ENCODE measurements at regions not wholly inside any gene's neighbourhood (a gene's known extent, or its start where the extent isn't known, plus 50 kb on each side); places are given as distances from the start of the nearest gene placed in this dataset.
"Not testable (repeated sequence)": the region's sequence is repeated elsewhere in the genome, so short reads cannot be mapped to it uniquely, and the experiment has no call there.

DNA sequence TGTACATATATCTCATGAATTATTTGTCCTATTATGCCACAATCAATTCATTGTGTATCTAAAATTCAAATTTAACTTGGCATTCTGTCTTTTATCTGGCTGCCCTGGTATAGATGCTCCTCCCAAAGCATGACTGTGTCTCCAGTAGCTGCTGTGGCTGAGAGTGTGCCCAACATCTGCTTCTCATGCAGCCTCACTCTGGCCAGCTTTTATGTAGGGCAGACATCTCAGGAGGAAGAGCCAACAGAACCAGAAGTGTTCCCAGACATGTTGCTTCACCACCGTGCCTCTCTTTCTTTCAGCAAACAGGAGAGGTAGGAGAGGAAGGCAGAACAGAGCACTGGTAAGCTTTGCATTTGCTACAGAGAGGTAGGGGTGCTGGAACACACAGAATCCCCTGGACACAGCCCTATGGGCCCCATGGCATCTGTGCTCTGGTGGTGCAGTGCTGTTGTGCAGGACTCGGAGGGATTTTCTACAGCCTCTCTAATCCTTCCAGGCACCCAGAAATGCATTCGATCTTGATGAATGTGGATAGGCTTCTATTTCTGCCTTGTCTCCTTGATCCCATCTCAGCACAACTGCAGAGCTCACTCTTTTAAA is 637.1 kb downstream of the UTRN start:
- DNase-seq (ENCODE audit: low spot score) = no peak

- not testable (repeated sequence) for DNase-seq (ENCODE audit: low spot score)
Measured at GRCh38 chr6:144922771-144923490, 637.8 kb downstream of the UTRN start.

DNA sequence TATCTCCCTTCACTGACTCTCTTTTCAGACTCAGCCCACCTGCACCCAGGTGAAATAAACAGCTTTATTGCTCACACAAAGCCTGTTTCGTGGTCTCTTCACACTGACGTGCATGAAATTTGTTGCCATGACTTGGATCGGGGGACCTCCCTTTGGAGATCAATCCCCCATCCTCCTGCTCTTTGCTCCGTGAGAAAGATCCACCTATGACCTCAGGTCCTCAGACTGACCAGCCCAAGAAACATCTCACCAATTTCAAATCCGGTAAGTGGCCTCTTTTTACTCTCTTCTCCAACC is 638.3 kb downstream of the UTRN start:
- not testable (repeated sequence) for DNase-seq (ENCODE audit: low spot score)

- no peak for DNase-seq (ENCODE audit: low spot score)
Measured at GRCh38 chr6:144928847-144929246, 643.7 kb downstream of the UTRN start.

DNA sequence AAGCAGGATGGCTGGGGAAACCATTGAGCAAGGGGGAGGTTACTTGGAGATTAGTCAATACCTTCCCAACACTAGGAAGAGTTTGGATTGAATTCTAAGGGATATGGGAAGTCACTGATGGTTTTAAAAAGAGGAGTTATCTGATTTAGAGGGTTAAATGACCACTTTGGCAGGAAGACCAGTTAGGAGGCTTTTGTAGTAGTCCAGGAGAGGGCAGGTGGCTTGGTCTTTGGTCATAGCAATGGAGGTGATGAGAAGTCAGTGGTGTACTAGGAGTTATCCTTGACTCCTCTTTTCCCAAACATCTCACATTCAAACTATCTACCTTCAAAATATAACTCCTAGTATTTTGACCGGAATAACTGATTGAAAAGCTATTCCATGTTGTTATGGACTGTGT is 644.1 kb downstream of the UTRN start:
- no peak for DNase-seq (ENCODE audit: low spot score)

DNA sequence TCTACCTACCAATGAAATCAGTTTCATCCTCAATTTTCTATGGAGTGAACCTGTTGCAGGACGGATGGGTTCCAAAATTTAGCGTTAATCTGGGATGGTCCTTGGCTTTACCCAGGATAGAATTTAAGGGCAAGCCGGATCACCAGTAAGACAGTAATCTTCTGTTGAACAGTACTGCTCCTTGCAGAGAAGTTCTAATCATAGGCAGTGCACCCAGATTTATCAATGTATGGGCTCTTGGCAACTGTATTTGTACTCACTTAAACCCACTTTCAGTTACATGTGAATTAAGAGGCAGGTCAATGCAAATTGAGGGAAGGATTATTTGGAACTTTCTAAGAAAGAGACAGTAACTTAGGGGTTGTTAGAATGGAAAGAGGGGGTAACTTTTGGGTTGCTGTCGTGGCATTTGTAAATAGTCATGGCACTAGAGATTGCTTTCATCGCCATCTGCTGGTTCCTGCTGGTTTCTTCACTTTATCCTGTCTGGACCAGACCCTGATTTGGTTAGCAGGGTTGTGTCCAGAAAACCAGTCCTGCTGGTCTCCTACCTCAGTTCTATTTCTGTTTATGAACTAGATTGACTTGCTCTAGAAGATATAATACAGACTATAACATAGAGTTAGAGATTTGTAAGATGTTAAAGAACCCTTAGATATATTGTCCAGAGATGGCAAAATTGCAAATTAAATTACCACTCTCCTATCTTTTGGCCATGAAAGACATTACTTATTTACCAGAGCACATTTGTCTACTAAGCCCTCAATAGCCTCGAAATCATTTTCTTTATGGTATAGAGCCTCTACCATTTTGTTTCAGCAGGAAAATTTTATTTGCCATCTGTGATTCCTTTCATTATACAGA is 646.3 kb downstream of the UTRN start:
- no peak for DNase-seq (ENCODE audit: low spot score)

GRCh38 chr6:144932621-144933020 is 647.5 kb downstream of the UTRN start:
- DNase-seq (ENCODE audit: low spot score) = no peak

DNA sequence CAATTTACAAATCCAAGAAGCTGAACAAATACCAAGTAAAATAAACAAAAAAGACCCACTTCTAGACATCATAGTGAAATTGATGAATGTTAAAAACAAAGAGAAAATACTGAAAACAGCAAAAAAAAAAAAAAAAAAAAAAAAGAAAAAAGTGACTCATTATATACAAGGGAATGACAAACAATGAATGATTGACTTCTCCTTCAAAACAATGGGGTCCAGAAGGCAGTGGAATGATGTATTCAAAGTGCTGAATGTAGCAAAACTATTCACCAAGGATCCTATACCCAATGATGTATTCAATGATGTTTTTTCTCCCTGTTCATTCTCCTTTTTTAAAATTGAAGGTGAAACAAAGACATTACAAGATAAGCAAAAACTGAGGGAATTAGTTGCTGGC is 650.0 kb downstream of the UTRN start:
- no peak for DNase-seq (ENCODE audit: low spot score)

- no peak for DNase-seq (ENCODE audit: low spot score)
Measured at GRCh38 chr6:144935661-144936060, 650.5 kb downstream of the UTRN start.

DNA sequence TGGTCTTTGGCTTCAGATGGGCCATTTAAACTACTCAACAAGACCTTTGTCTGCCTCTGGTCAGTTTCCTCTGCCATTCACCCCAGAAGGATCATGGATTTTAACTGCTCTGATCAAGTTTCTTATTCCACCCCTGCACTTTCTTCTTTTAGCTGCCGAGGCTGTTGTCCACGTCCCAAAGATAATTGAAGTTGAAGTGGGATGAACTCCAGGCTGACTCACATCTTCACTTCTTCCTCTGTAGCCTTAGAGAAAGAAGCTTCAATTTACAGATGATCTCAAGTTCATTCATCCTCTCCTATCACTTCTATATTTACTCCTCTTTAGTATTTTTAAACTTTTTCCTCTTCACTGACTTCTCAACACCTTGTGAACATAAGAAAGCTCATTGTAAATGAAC is 651.6 kb downstream of the UTRN start:
- DNase-seq (ENCODE audit: low spot score) = no peak

DNA sequence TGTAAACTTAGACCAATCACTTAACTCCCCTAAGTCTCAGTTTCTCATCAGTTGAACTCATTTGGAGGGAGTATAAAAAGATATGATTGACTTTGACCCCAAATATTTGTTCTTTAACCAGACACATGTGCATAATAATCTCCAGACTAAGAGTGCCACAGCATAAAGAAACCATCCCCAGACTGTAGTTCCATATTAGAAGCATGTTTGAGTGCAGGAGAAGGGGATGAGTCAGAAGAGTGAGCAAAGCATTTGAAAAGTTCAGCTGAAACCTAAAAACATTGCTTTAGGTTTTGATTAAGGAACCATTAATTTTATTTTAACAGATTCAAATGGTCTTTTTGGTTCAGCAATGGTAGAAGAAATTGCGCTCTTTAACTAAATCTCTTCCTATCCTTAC is 654.8 kb downstream of the UTRN start:
- DNase-seq (ENCODE audit: low spot score) = no peak

DNA sequence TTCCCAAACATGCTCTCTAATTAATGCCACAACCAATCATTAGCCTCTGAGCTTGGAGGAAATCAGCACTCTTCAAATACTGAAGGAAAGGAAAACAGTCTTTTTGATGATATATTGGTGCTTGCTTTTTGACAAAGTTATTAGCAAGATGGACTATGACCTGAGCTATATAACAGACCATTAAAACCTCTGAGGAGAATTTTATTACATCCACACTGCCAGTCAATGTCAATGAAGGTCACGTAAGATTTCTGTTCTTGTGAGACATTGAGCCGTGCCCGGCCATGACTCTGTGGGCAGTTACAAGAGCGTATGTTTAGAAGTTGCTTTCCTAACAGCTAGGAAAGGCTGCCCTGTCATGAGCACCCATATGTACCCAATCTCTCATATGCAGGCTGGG is 659.0 kb downstream of the UTRN start:
- DNase-seq (ENCODE audit: low spot score) = no peak

- DNase-seq (ENCODE audit: low spot score) = no peak
Measured at GRCh38 chr6:144947398-144947976, 662.4 kb downstream of the UTRN start.

- no peak for DNase-seq (ENCODE audit: low spot score)
Measured at GRCh38 chr6:144951730-144952437, 666.7 kb downstream of the UTRN start.

DNA sequence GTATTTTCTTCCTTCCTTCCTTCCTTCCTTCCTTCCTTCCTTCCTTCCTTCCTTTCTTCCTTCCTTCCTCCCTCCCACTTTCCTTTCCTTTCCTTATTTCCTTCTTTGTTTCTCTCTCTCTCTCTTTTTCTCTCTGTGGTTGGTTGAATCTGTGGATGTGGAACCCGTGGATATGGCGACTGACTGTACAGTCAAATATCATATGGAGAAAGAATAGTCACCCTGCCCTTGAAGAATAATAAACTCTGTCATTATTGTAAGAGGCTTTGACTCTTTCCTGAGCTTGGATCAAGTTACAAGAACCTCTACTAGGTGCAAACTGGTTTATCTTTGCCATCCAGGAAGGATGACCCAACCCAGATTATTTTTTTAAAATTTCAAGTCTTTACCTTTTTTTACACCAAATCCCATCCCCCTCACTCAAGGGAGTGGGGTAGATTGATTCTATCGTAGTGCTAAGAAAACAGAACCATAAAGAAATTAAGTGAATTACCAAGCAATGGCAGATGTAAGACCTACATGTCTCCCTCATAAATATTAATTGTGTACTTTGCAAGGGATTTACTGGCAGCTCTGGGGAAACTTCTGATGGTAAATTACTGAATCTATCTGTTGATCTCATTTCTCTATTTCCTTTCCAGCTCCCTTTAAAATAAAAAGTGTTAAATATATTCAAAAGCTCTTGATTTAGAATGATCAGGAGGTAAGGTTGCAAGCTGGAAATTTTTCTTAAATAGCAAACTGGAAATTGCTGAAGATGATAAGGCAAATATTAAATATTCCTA is 667.5 kb downstream of the UTRN start:
- DNase-seq (ENCODE audit: low spot score) = no peak

- no peak for DNase-seq (ENCODE audit: low spot score)
Measured at GRCh38 chr6:144953552-144954240, 668.6 kb downstream of the UTRN start.

DNA sequence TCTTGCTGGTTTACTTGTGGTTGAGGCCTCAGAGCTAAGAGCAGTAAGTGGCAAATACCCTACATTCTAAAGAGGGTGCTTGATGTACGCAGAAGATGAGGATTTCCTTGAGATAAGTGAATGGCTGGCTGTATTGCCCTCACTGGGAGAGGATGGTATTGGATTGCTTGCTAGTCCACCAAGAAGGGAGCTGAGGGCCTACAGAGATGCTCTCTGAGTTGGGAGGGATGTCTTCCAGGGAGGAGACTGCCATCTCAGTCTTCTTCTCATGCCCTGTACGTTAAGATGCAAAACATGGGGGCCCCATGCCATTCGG is 669.1 kb downstream of the UTRN start:
- DNase-seq (ENCODE audit: low spot score) = no peak

DNA sequence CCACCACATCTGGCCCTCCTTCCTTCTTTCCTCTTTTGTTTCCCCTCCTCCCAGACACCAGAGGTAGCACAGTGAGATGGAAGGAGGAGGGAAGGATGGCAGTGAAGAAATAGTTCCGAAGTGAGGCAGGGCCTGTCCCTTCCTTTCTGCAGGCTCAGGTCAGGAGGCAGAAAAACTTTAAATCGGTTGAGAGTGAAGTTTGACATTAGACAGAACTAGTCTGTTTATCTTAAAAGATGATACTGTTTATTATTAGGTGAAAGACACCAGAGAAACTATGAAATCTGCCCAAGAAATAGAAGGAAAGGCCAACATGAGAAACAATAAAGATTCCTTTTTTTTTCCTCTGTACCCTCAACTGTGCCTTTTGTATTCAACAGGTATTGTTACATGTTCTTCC is 670.3 kb downstream of the UTRN start:
- no peak for DNase-seq (ENCODE audit: low spot score)

- no peak for DNase-seq (ENCODE audit: low spot score)
Measured at GRCh38 chr6:144955859-144956258, 670.7 kb downstream of the UTRN start.

- DNase-seq (ENCODE audit: low spot score) = not testable (repeated sequence)
Measured at GRCh38 chr6:144956697-144957096, 671.6 kb downstream of the UTRN start.

Measured in COLO829 (cell line).